Liver (tissue), 8 donors: ENCODE measurements at regions not wholly inside any gene's neighbourhood (a gene's known extent, or its start where the extent isn't known, plus 50 kb on each side); places are given as distances from the start of the nearest gene placed in this dataset.

Source experiments
- DNase-seq: peaks from one replicate; pipeline ENCODE4 v3.0.0-alpha.2; 2017; ENCODE audit warnings: low spot score
- H3K27ac ChIP-seq, 2 donors: one replicate each; pipeline ENCODE4 v1.7.0; 2013; ENCODE audit warnings: inconsistent platforms in 2 of 2, low read length in 2 of 2, control low read depth in 1 of 2, low read depth in 1 of 2, mild to moderate bottlenecking in 1 of 2
- H3K27me3 ChIP-seq, 4 donors: one replicate each; pipeline versions ENCODE4 v1.6.1 to v1.7.0; 2013; ENCODE audit warnings: low read length in 3 of 4, inconsistent platforms in 1 of 4, mild to moderate bottlenecking in 1 of 4, moderate library complexity in 1 of 4; ENCODE audit not compliant: control insufficient read depth in 4 of 4, insufficient read depth in 4 of 4
- H3K36me3 ChIP-seq, 4 donors: one replicate each; pipeline versions ENCODE4 v1.6.1 to v1.7.0; 2013; ENCODE audit warnings: low read length in 3 of 4, mild to moderate bottlenecking in 3 of 4, low read depth in 1 of 4, moderate library complexity in 1 of 4; ENCODE audit not compliant: control insufficient read depth in 4 of 4, insufficient read depth in 3 of 4
- H3K4me1 ChIP-seq, 4 donors: one replicate each; pipeline versions ENCODE4 v1.6.1 to v1.7.0; 2013; ENCODE audit warnings: low read length in 3 of 4, mild to moderate bottlenecking in 3 of 4, moderate library complexity in 1 of 4; ENCODE audit not compliant: control insufficient read depth in 4 of 4, insufficient read depth in 4 of 4
- H3K4me3 ChIP-seq, 3 donors: one replicate each; pipeline versions ENCODE4 v1.6.1 to v1.7.0; 2013; ENCODE audit warnings: low read length in 3 of 3, control low read depth in 1 of 3, low read depth in 1 of 3, mild to moderate bottlenecking in 1 of 3
- H3K9ac ChIP-seq, 2 donors: one replicate each; pipeline ENCODE4 v1.7.0; 2013; ENCODE audit warnings: low read length in 2 of 2, mild to moderate bottlenecking in 2 of 2, moderate library complexity in 2 of 2, control low read depth in 1 of 2, low read depth in 1 of 2
- H3K9me3 ChIP-seq, 4 donors: one replicate each; pipeline versions ENCODE4 v1.6.1 to v1.7.0; 2013; ENCODE audit warnings: low read length in 3 of 4; ENCODE audit not compliant: control insufficient read depth in 4 of 4
- EGR1 ChIP-seq, 2 donors: IDR thresholded peaks; 2 replicates each; pipeline ENCODE4 v1.6.1; 2016 to 2018; ENCODE audit warnings: antibody characterized with exemption in 2 of 2, low read depth in 2 of 2
- FOXA1 ChIP-seq: IDR thresholded peaks from 2 replicates; pipeline ENCODE4 v1.6.1; 2016; ENCODE audit warnings: antibody characterized with exemption
- FOXA2 ChIP-seq: IDR thresholded peaks from 2 replicates; pipeline ENCODE4 v1.6.1; 2016; ENCODE audit warnings: antibody characterized with exemption
- HNF4A ChIP-seq, 2 donors: conservative IDR thresholded peaks; 2 replicates each; pipeline ENCODE4 v1.6.1; 2016; ENCODE audit warnings: antibody characterized with exemption in 2 of 2, mild to moderate bottlenecking in 2 of 2
- JUND ChIP-seq, 2 donors: IDR thresholded peaks; 2 replicates each; pipeline ENCODE4 v1.6.1; 2016; ENCODE audit warnings: antibody characterized with exemption in 2 of 2
- NR2F2 ChIP-seq: IDR thresholded peaks from 2 replicates; pipeline ENCODE4 v1.6.1; 2016; ENCODE audit warnings: antibody characterized with exemption
- RAD21 ChIP-seq, 2 donors: IDR thresholded peaks; 2 replicates each; pipeline ENCODE4 v1.6.1; 2016; ENCODE audit warnings: antibody characterized with exemption in 2 of 2, mild to moderate bottlenecking in 2 of 2
- RXRA ChIP-seq, 2 donors: IDR thresholded peaks; 2 replicates each; pipeline ENCODE4 v1.6.1; 2017 to 2018; ENCODE audit warnings: antibody characterized with exemption in 2 of 2, mild to moderate bottlenecking in 1 of 2
- TAF1 ChIP-seq: conservative IDR thresholded peaks from 2 replicates; pipeline ENCODE4 v1.6.1; 2016; ENCODE audit warnings: antibody characterized with exemption, mild to moderate bottlenecking
- YY1 ChIP-seq: IDR thresholded peaks from 2 replicates; pipeline ENCODE4 v1.6.1; 2016; ENCODE audit warnings: antibody characterized with exemption, mild to moderate bottlenecking
- WGBS: extraction: QIAGEN DNeasy Blood & Tissue Kit; methylation state at CpG from one replicate; pipeline ENCODE4 v1.1.7; 2013; 5-methylcytosine and 5-hydroxymethylcytosine counted together
- TF ChIP-seq, protein P1 (sequence below): IDR thresholded peaks from 2 replicates; pipeline ENCODE4 v1.6.1; 2016; ENCODE audit warnings: antibody characterized with exemption
- TF ChIP-seq, protein P2 (sequence below): IDR thresholded peaks from 2 replicates; pipeline ENCODE4 v1.6.1; 2016; ENCODE audit warnings: antibody characterized with exemption
- TF ChIP-seq, protein P3 (sequence below): IDR thresholded peaks from 2 replicates; pipeline ENCODE4 v1.6.1; 2016; ENCODE audit warnings: antibody characterized with exemption
- TF ChIP-seq, protein P4 (sequence below): fragments of 150-350 bp; IDR thresholded peaks from 2 replicates; pipeline ENCODE4 v1.5.1; 2017; ENCODE audit warnings: improper control_type of control experiment, low read depth, low read length; ENCODE audit not compliant: missing input control
- donor health status: healthy.
- donor health status: healthy.
- donor health status: healthy.
- donor health status: healthy.
- donor health status: healthy.

DNA sequence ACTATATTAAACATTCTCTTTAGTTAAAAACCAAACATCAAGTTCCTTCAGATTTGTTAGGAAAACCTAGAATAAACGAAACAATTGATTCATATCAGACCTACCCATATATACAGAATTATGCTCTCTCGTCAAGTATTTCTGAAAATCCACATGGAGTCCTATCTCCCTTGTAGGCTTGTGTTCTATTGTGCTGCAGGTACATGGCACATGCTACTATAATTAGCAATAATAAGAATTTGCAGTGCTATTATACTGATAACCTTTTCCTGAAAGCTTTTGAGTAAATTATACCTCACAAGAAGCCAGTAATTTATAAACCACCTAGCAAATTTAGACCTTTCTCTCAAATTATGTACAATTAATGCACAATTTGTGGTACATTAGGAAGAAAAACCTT, 158.6 kb upstream of the STK17B start:
- Histone ChIP-seq H3K27me3 (no peaks in the 10 kb centered on the region), H3K36me3 (no peaks in the 10 kb centered on the region), H3K27ac (no peak overlapping the region), H3K4me3 (no peak overlapping the region), H3K9ac (no peak overlapping the region), H3K9me3 (no peaks in the 10 kb centered on the region), H3K4me1 (no peaks in the 10 kb centered on the region)
- WGBS, result 88% methylated on average over 2 of the region's 2 CpGs
- no peak for DNase-seq
- no peak for TF ChIP-seq YY1
- TF ChIP-seq JUND (IDR thresholded peaks at IDR 0.05), result no peak
- TF ChIP-seq, protein P1, sequence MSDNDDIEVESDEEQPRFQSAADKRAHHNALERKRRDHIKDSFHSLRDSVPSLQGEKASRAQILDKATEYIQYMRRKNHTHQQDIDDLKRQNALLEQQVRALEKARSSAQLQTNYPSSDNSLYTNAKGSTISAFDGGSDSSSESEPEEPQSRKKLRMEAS, result no peak
- TF ChIP-seq, protein P2, sequence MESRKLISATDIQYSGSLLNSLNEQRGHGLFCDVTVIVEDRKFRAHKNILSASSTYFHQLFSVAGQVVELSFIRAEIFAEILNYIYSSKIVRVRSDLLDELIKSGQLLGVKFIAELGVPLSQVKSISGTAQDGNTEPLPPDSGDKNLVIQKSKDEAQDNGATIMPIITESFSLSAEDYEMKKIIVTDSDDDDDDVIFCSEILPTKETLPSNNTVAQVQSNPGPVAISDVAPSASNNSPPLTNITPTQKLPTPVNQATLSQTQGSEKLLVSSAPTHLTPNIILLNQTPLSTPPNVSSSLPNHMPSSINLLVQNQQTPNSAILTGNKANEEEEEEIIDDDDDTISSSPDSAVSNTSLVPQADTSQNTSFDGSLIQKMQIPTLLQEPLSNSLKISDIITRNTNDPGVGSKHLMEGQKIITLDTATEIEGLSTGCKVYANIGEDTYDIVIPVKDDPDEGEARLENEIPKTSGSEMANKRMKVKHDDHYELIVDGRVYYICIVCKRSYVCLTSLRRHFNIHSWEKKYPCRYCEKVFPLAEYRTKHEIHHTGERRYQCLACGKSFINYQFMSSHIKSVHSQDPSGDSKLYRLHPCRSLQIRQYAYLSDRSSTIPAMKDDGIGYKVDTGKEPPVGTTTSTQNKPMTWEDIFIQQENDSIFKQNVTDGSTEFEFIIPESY, result no peak
- TF ChIP-seq, protein P3, sequence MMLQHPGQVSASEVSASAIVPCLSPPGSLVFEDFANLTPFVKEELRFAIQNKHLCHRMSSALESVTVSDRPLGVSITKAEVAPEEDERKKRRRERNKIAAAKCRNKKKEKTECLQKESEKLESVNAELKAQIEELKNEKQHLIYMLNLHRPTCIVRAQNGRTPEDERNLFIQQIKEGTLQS, result no peak
- no peak for TF ChIP-seq RAD21 (IDR thresholded peaks at IDR 0.05)
- no peak for TF ChIP-seq RXRA (IDR thresholded peaks at IDR 0.05)
- TF ChIP-seq FOXA2, result no peak
- no peak for TF ChIP-seq TAF1
- TF ChIP-seq FOXA1, result no peak
- TF ChIP-seq, protein P4, sequence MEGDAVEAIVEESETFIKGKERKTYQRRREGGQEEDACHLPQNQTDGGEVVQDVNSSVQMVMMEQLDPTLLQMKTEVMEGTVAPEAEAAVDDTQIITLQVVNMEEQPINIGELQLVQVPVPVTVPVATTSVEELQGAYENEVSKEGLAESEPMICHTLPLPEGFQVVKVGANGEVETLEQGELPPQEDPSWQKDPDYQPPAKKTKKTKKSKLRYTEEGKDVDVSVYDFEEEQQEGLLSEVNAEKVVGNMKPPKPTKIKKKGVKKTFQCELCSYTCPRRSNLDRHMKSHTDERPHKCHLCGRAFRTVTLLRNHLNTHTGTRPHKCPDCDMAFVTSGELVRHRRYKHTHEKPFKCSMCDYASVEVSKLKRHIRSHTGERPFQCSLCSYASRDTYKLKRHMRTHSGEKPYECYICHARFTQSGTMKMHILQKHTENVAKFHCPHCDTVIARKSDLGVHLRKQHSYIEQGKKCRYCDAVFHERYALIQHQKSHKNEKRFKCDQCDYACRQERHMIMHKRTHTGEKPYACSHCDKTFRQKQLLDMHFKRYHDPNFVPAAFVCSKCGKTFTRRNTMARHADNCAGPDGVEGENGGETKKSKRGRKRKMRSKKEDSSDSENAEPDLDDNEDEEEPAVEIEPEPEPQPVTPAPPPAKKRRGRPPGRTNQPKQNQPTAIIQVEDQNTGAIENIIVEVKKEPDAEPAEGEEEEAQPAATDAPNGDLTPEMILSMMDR, result no peak

DNA sequence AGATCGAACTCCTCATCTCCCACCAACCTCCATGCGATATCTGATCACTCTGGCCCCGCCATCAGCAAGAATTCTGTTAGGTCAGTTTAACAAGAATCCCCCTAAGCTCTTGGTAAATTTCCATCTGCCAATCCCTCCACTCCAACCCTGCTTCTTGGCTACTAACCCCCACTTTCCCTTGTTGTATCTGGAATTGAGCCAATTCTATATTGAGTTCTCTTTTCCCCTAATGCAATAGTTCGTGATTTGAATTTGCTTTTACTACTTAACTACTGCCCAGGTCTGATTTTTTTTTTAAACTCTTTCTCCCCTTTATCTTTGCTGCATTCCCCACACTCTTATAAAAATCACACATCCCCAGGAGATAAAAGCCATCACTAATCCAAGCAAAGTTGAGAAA, 159.3 kb upstream of the STK17B start:
- Histone ChIP-seq H3K4me1 (no peaks in the 10 kb centered on the region), H3K27me3 (no peaks in the 10 kb centered on the region), H3K4me3 (no peak overlapping the region), H3K27ac (no peak overlapping the region), H3K36me3 (no peaks in the 10 kb centered on the region), H3K9ac (no peak overlapping the region), H3K9me3 (no peaks in the 10 kb centered on the region)
- WGBS, result 95% methylated on average over 4 of the region's 4 CpGs
- DNase-seq, result no peak
- TF ChIP-seq HNF4A (conservative IDR thresholded peaks at IDR 0.05), result no peak

DNA sequence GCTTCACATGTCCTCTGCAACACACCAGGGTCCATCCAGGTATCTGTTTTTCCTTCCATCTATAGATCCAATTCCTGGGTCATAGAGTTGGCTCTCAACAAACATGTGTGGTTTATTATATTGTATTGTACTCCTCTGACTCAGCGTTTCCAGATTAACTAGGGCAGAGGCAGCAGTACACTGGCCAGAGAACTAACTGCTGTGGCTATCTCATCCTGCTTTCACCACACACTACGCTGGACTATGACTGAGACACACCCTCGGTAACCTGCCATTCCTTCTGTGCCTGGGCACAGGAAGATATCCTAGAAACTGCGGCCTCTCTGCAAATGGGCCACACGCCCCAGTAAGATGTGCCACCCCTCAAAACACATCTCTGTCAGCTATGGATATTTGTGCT, 159.8 kb upstream of the STK17B start:
- Histone ChIP-seq H3K9me3 (no peaks in the 10 kb centered on the region), H3K9ac (no peak overlapping the region), H3K36me3 (no peaks in the 10 kb centered on the region), H3K27ac (no peak overlapping the region), H3K4me3 (no peak overlapping the region), H3K4me1 (no peaks in the 10 kb centered on the region), H3K27me3 (no peaks in the 10 kb centered on the region)
- TF ChIP-seq RAD21 (IDR thresholded peaks at IDR 0.05) (no peak), NR2F2 (no peak), EGR1 (IDR thresholded peaks at IDR 0.05; ENCODE audit: low read depth in 2 of 2) (no peak)
- DNase-seq, result no peak
- 61% methylated on average over 5 of the region's 5 CpGs for WGBS
